ENCODE measurements at regions not wholly inside any gene's neighbourhood (a gene's known extent, or its start where the extent isn't known, plus 50 kb on each side); places are given as distances from the start of the nearest gene placed in this dataset.

GRCh38 chr18:22673182-22673862 lies 255.6 kb upstream of the CTAGE1 start:
- DNase-seq (ENCODE audit: low read depth) = no peak

GRCh38 chr18:22674272-22674671 lies 256.6 kb upstream of the CTAGE1 start:
- peak; percentile 90 for DNase-seq (ENCODE audit: low read depth)

- DNase-seq (ENCODE audit: low read depth) = no peak
These were observed 257.3 kb upstream of the CTAGE1 start for GRCh38 chr18:22675006-22675405.

DNA sequence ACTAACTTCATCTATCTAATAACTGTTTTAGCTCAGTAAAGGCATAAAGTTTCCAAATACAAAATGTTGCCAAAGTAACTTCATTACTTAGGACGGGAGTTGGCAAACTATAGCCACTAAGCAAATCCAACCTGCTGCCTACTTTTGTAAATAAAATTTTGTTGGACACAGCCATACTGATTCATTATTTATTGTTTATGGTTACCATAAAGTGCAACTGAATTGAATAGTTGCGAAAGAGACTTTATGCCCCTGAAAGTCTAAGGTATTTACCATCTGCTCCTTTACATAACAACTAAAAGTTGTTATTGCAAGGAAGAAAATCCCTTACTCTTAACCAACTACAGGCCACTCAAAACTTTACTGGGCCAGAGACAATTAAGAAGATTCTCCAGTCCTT lies 256.7 kb upstream of the RBBP8 start:
- DNase-seq (ENCODE audit: low read depth) = no peak

DNA sequence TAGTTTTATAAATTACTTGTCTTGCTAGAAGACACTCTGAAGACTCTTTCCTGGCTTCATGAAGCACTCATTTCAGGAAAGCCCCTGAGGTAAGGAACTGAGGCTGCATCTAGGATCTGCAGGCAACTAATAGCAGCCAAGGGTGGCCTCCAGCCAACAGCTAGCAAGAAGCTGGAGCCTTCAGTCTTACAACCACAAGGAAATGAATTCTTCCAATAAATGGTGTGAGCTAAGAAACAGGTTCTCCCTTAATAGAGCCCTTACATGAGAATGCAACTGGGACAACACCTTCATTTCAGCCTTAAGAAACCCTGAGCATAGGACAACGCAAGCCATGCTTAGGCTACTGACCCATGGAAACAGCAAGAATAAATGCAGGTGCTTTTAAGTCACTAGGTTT lies 254.6 kb upstream of the RBBP8 start:
- DNase-seq (ENCODE audit: low read depth) = no peak

DNA sequence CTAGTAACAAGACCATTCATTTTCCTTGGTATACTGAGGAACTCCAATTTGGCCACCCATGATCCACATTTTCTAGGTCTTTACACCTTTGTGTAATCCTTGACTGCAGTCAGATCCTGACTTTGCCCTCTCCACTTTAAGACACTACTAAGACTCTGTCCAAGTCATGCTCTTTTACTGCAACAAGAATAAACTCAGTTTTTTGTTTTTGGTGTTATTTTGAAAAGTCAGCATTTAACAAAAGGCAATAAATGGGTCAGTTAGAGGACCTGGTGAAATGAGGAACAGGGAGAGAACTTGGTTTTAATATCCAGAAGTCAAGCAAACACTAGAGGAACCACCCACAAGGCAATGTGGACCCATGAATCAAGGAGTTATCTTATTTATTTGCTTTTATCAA lies 252.2 kb upstream of the RBBP8 start:
- DNase-seq (ENCODE audit: low read depth) = no peak

DNA sequence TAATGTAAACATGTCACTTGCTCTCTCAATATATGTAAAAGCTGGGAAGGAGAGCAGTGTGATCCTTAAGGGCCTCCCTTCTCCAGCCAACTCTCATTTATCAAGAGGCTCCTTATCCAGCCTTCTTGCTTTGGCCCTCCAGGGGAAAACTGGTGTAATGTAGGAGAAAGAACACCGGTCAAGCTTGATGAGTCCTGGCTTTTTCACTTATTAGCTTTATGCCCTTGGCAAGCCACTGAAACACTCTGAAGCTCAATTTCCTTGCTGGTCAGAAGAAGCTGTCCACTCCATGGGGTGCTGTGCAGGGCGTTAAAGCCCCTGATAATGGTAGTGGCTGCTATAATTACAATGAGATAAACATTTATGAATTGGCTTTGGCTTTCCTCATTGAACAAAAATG lies 251.2 kb upstream of the RBBP8 start:
- DNase-seq (ENCODE audit: low read depth) = no peak

- no peak for DNase-seq (ENCODE audit: low read depth)
These were observed 250.4 kb upstream of the RBBP8 start for GRCh38 chr18:22682720-22683119.

DNA sequence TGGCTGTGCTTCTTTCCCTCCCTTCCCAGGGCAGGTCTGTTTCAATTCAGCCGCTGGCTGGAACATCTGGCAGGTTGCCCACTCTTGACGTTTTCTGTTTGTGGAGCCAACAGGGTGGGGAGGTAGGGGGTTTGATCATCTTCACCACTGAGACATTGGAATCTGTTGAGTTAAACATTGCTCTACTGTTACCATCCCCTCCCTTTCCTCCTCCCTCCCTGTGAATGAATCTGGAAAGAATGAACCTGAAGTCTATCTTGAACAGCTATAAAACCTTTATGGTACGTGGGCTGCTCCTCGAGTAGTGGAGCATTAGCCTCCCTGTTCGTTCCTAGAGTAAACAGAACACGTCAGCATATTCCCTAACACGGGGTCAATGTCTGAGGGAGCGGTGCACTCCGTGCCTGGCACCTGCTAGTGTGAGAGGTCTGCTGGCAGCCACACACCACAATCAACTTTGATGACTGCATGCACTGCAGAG lies 249.9 kb upstream of the RBBP8 start:
- DNase-seq (ENCODE audit: low read depth) = peak; percentile 81

DNA sequence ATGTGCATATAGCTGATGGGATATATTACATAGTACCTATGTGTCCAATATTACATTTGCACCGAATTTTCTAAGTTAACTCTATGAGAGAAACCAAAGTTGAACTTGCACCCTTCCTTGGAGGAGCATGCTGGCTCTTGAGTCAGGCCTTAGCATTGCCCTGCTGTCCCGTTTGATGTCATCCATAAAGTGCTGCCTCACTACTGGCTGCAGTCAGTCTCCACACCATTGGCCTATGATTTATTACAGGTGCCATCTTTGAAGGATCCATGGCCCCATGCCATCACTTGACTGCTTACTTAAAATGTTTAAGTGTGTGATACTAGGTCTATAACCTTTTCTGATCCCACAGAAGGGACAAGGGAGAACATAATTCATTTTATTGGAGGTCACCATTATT lies 249.3 kb upstream of the RBBP8 start:
- no peak for DNase-seq (ENCODE audit: low read depth)

- DNase-seq (ENCODE audit: low read depth) = no peak
These were observed 248.9 kb upstream of the RBBP8 start for GRCh38 chr18:22684268-22684667.

GRCh38 chr18:22685788-22686187 lies 247.3 kb upstream of the RBBP8 start:
- no peak for DNase-seq (ENCODE audit: low read depth)

DNA sequence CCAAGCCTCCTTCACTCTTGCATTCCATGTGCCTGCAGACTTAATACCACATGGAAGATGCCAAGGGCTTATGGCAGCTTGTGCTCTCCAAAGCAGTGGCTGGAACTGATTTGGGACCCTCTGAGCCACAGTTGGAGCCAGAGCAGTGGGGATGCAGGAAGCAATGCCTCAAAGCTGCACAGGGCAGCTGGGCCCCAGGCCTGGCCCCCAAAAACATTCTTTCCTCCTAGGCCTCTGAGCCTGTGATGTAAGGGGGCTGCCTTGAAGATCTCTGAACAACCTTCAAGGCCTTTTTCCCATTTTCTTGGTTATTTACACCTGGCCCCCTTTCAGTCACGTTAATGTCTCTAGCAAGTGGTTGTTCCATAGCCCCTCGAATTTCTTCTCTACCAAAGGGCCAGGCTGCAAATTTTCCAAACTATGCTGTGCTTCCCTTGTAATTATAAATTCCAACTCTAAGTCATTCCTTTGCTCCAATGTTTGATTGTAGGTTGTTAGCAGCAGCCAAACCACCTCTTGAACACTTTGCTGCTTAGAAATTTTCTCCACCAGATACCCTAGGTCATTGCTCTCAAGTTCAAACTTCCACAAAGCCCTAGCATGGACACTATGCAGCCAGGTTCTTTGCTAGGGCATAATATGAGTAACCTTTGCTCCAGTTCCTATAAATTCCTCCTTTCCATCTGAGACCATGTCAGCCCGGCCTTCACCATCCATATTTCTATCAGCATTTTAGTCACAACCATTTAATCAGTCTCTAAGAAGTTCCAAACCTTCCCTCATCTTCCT lies 245.0 kb upstream of the RBBP8 start:
- DNase-seq (ENCODE audit: low read depth) = no peak

DNA sequence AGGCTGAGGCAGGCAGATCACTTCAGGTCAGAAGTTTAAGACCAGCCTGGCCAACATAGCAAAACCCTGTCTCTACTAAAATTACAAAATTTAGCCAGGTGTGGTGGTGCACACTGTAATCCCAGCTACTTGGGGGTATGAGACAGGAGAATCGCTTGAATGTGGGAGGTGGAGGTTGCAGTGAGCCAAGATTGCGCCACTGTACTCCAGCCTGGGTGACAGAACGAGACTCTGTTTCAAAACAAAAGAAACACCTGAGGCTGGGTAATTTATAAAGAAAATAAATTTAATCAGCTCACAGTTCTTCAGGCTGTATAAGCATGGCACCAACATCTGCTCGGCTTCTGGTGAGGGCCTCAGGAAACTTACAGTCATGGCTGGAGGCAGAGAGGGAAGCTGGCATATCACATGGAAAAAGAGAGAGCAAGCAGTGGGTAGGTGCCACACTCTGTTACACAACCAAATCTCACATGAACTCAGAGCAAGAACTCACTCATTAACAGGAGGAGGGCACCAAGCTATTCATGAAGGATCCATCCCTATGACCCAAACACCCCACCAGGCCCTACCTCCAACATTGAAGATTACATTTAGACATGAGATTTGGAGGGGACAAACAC lies 244.1 kb upstream of the RBBP8 start:
- no peak for DNase-seq (ENCODE audit: low read depth)

GRCh38 chr18:22689712-22690111 lies 243.4 kb upstream of the RBBP8 start:
- DNase-seq (ENCODE audit: low read depth) = no peak

DNA sequence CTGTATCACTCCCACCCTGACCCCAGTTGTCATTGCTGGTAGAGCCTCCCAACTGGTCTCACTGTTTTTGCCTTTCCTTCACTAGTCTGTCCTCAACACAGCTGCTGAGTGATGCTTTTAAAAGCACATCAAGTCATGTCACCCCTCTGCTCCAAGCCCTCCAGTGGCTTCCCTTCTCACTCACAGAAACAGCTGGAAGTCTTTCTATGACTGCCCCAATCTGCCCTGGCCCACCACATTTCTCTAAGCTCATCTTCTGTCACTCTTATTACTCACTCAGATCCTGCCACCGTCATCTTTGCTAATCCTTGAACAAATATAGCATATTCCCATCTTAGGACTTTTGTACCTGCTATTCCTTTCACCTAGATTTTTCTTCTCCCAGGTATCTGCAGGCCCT lies 242.6 kb upstream of the RBBP8 start:
- no peak for DNase-seq (ENCODE audit: low read depth)

DNA sequence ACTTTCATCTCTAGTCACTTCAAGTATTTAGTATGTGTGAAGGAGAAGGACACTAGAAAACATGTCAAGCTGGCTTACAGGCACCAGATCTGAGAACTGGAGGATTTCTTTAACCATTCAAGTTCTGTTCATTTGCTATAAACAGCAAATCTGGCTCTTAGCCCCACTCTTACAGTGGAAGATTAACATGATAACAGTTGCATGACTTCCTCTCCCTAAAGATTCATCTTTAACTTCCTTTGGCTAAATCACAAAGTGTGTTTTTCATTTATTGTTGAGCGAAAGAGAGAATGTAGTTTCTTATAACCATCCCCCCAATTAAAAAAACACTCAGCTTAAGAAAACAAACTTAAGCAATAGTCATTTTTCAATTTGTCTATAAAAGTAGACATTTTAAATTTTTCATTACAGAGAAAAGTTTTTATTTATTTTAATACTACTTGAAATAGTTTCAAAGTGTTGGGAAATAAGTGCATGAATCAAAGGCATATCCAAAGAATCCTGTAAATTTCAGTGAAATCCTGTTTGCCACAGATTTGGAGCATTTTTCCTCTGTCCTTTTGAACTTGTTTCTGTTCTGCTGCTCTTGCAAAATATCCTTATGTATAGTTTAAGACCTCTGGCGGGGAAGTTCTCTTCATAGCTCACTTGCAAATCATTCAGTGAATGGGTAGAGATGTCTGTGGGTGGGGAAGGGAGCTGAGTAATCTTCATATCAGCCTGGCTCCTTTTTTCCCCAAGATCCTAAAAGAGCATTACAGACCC lies 241.0 kb upstream of the RBBP8 start:
- DNase-seq (ENCODE audit: low read depth) = peak; percentile 97

DNA sequence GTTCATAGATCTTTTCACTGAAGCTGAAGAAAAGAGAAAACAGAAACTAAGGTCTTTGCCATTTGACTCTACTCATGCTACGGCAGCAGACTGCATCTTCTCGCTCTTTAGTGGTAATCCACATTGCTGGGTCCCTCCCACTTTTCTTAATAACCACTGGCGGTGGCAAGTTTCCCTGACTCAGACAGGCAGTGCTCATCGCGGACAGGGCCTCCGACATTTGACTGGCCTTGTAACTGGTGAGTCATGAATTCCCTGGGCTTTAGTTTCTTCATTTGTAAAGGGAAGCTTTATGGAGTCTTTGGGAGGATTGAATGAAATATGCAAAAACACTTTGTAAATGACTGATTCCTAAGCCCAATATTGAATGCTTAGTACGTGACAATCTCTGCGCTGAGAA lies 238.2 kb upstream of the RBBP8 start:
- DNase-seq (ENCODE audit: low read depth) = peak; percentile 93

GRCh38 chr18:22695674-22696073 lies 237.5 kb upstream of the RBBP8 start:
- no peak for DNase-seq (ENCODE audit: low read depth)

GRCh38 chr18:22697561-22697960 lies 235.6 kb upstream of the RBBP8 start:
- DNase-seq (ENCODE audit: low read depth) = no peak

DNA sequence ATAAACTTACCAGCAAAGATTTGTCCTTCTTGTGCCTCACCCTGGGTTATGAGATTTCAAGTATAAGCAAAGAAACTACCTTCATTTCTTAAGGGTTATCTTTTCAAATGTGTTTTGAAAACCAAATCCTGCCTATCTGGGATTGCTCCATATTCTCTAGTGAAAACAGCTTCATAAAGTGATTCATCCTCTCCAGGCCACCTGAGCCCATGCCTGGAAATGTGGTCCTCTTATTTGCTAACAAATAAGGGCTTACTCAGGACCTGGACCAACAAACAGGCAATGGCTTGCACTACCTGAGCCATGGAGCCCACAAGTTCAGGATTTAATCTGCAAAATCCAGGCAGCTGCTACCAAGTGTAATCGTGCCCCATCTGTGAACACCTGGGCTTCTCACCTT lies 234.4 kb upstream of the RBBP8 start:
- DNase-seq (ENCODE audit: low read depth) = no peak

DNA sequence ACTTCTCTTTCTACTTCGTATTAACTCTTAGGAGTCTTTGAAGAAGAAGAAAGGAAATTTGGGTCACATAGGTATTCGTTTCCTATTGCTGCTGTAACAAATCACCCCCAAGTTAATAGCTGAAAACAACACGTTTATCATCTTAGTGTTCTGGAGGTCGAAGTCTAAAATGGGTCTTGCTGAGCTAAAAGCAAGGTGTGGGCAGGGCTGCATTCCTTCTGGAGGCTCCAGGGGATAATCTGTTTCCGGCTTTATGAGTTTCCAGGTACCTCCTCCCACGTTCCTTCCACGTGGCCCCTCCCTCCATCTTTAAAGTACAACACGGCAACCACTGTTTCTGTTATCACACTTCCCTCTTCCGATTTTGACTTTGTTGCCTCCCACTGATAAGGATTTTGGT lies 233.5 kb upstream of the RBBP8 start:
- no peak for DNase-seq (ENCODE audit: low read depth)
